Panc1 (cell line): ENCODE measurements at regions not wholly inside any gene's neighbourhood (a gene's known extent, or its start where the extent isn't known, plus 50 kb on each side); places are given as distances from the start of the nearest gene placed in this dataset.

ENCODE experiments used
- ATAC-seq: fragments of 200-7000 bp; cut with Tn5 transposase; 2 replicates; pipeline ENCODE4 v1.9.1; 2020; ENCODE audit warnings: mild to moderate bottlenecking, moderate library complexity
- BruUV-seq: library from RNA; stranded (reverse); fragments of 400-500 nt; replicated peaks from 2 replicates; lab custom pipeline; 2021; lab: Mats Ljungman, UMichigan
- CTCF ChIA-PET: fragments of 300-600 bp; sonication (Branson Sonifier 250); formaldehyde crosslinking; loops from one replicate; lab custom pipeline; 2022; ENCODE audit warnings: antibody characterized with exemption; lab: Charles Lee
- POLR2A ChIA-PET: fragments of 300-600 bp; sonication (Branson Sonifier 250); formaldehyde crosslinking; loops from one replicate; lab custom pipeline; 2022; ENCODE audit warnings: antibody characterized with exemption; lab: Charles Lee
- DNase-seq: peaks from one replicate; pipeline ENCODE4 v3.0.0-alpha.2; 2010; ENCODE audit warnings: low read depth, low spot score
- H3K27ac ChIP-seq: 2 replicates; pipeline ENCODE4 v1.5.1; 2011; ENCODE audit warnings: mild to moderate bottlenecking, low read length, inconsistent platforms
- H3K27me3 ChIP-seq: fragments of 200-500 bp; sonication (Bioruptor generic); 2 replicates; pipeline ENCODE4 v1.6.0; 2014; ENCODE audit warnings: low read length, inconsistent platforms; ENCODE audit not compliant: control insufficient read depth, insufficient read depth
- H3K36me3 ChIP-seq: fragments of 200-500 bp; sonication (Bioruptor generic); 2 replicates; pipeline ENCODE4 v1.5.1; 2014; ENCODE audit warnings: inconsistent platforms, mild to moderate bottlenecking, low read length, moderate library complexity; ENCODE audit not compliant: control insufficient read depth, insufficient read depth
- H3K4me1 ChIP-seq: 2 replicates; pipeline ENCODE4 v1.5.1; 2011; ENCODE audit warnings: inconsistent platforms, mild to moderate bottlenecking, low read length, moderate library complexity; ENCODE audit not compliant: control insufficient read depth, insufficient read depth
- H3K4me3 ChIP-seq, 2 experiments: 2 replicates each; pipeline ENCODE4 v1.5.1; 2011 to 2012; ENCODE audit warnings: low read depth in 2 of 2, low read length in 2 of 2, mild to moderate bottlenecking in 2 of 2, inconsistent platforms in 1 of 2, moderate library complexity in 1 of 2
- H3K9me3 ChIP-seq: fragments of 200-500 bp; sonication (Bioruptor generic); 2 replicates; pipeline ENCODE4 v1.5.1; 2014; ENCODE audit warnings: low read depth, mild to moderate bottlenecking, inconsistent platforms, low read length, moderate library complexity; ENCODE audit not compliant: control insufficient read depth, insufficient read depth
- POLR2AphosphoS5 ChIP-seq: IDR thresholded peaks from 2 replicates; pipeline ENCODE4 v1.6.1; 2012; ENCODE audit warnings: mild to moderate bottlenecking, low read depth, low read length, moderate library complexity
- SIN3A ChIP-seq: IDR thresholded peaks from 2 replicates; pipeline ENCODE4 v1.6.1; 2012; ENCODE audit warnings: low read depth, mild to moderate bottlenecking, low read length, moderate library complexity, borderline replicate concordance; ENCODE audit not compliant: insufficient read depth
- TCF7L2 ChIP-seq: IDR thresholded peaks from 2 replicates; pipeline ENCODE4 v1.6.1; 2011; ENCODE audit warnings: mild to moderate bottlenecking, low read depth, low read length, inconsistent platforms
- in situ Hi-C: cut with HindIII; loops from 2 replicates; pipeline ENCODE4 v1.10.0; 2016; ENCODE audit warnings: low sequenced_read_pairs, low pct_unique_long_range_greater_than_20kb
- intact Hi-C: fragments of 100-400 bp; cut with micrococcal nuclease; formaldehyde crosslinking; loops from one replicate; pipeline ENCODE4 v1.10.0; 2022; ENCODE audit not compliant: unreplicated experiment
- TF ChIP-seq, protein P1 (sequence below): fragments of 450-650 bp; IDR thresholded peaks from 2 replicates; pipeline ENCODE4 v1.5.1; 2017; ENCODE audit warnings: mild to moderate bottlenecking
- TF ChIP-seq, protein P2 (sequence below), 2 experiments: IDR thresholded peaks; 2 replicates each; pipeline ENCODE4 v1.6.1; 2011 to 2012; ENCODE audit warnings: low read depth in 2 of 2, control low read depth in 1 of 2, low read length in 1 of 2, mild to moderate bottlenecking in 1 of 2, moderate library complexity in 1 of 2; ENCODE audit not compliant: insufficient read depth in 1 of 2

DNA sequence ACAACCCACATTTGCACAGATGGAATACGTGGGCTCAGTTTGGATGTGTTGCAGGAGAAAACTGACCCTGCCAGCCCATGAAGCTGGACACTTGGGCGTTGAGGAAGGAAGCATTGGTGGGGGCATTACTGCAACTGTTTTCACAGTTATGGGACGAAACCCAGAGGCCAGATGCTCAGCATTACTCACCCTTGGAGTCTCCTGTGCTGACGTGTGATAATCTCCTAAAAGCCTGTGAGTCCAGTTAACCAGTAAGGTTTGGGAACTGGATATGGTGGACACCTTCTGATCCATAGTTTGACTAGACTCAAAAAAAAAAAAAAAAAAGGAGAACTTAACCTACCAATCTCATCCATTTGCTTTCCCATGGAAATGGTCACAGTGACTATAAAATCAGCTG, 52.8 kb upstream of the EGLN3 start:
- no peaks in the 10 kb centered on the region for H3K36me3 ChIP-seq
- H3K27me3 ChIP-seq: no peaks in the 10 kb centered on the region
- ChIA-PET POLR2A (no interaction called here), CTCF (no interaction called here)
- BruUV-seq: no TSS peak
- H3K9me3 ChIP-seq: no peaks in the 10 kb centered on the region
- intact Hi-C loops: no loop called here
- in situ Hi-C loops: no loop called here
- ATAC-seq (no peak), DNase-seq (no peak)
- TF ChIP-seq TCF7L2: no peak
- TF ChIP-seq SIN3A: no peak
- TF ChIP-seq, protein P1, sequence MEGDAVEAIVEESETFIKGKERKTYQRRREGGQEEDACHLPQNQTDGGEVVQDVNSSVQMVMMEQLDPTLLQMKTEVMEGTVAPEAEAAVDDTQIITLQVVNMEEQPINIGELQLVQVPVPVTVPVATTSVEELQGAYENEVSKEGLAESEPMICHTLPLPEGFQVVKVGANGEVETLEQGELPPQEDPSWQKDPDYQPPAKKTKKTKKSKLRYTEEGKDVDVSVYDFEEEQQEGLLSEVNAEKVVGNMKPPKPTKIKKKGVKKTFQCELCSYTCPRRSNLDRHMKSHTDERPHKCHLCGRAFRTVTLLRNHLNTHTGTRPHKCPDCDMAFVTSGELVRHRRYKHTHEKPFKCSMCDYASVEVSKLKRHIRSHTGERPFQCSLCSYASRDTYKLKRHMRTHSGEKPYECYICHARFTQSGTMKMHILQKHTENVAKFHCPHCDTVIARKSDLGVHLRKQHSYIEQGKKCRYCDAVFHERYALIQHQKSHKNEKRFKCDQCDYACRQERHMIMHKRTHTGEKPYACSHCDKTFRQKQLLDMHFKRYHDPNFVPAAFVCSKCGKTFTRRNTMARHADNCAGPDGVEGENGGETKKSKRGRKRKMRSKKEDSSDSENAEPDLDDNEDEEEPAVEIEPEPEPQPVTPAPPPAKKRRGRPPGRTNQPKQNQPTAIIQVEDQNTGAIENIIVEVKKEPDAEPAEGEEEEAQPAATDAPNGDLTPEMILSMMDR: no peak
- TF ChIP-seq, protein P2, sequence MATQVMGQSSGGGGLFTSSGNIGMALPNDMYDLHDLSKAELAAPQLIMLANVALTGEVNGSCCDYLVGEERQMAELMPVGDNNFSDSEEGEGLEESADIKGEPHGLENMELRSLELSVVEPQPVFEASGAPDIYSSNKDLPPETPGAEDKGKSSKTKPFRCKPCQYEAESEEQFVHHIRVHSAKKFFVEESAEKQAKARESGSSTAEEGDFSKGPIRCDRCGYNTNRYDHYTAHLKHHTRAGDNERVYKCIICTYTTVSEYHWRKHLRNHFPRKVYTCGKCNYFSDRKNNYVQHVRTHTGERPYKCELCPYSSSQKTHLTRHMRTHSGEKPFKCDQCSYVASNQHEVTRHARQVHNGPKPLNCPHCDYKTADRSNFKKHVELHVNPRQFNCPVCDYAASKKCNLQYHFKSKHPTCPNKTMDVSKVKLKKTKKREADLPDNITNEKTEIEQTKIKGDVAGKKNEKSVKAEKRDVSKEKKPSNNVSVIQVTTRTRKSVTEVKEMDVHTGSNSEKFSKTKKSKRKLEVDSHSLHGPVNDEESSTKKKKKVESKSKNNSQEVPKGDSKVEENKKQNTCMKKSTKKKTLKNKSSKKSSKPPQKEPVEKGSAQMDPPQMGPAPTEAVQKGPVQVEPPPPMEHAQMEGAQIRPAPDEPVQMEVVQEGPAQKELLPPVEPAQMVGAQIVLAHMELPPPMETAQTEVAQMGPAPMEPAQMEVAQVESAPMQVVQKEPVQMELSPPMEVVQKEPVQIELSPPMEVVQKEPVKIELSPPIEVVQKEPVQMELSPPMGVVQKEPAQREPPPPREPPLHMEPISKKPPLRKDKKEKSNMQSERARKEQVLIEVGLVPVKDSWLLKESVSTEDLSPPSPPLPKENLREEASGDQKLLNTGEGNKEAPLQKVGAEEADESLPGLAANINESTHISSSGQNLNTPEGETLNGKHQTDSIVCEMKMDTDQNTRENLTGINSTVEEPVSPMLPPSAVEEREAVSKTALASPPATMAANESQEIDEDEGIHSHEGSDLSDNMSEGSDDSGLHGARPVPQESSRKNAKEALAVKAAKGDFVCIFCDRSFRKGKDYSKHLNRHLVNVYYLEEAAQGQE (IDR thresholded peaks at IDR 0.05; ENCODE audit: insufficient read depth in 1 of 2, low read depth in 2 of 2, low read length in 1 of 2): no peak
- TF ChIP-seq POLR2AphosphoS5: no peak
- no peak overlapping the region for H3K4me3 ChIP-seq
- no peak overlapping the region for H3K27ac ChIP-seq
- H3K4me1 ChIP-seq: no peaks in the 10 kb centered on the region

DNA sequence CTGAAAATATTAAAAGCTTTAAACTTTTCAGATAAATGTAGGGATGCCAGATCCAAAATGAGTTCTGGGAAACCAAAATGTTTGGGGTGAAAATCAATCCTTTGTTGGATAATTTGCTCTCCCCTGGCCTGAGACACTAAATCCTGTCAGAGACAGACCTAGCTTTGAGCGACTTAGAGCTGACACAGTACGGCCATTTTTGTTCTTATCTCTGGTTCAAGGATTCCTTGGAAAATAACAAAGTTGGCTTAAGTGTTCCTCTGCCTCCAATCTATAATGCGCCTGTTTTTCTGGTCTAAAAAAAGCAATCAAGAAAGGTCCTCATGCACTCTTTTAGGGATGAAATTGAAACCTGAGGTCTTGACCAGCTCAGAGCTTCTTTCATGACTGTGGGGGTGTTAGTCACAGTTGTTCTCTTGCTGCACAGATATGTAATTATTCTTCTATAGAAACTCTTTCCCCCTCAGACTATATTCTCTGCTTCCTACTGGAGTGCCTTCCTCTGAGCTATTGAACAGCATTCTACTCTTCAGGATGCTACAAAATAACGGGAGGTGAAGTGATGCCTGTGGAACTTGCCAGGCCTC, 52.3 kb upstream of the EGLN3 start:
- Histone ChIP-seq H3K27me3 (no peaks in the 10 kb centered on the region), H3K9me3 (no peaks in the 10 kb centered on the region), H3K4me1 (no peaks in the 10 kb centered on the region), H3K4me3 (no peak overlapping the region), H3K27ac (no peak overlapping the region), H3K36me3 (no peaks in the 10 kb centered on the region)
- TF ChIP-seq, protein P1: no peak
- TF ChIP-seq TCF7L2 (no peak), SIN3A (no peak), POLR2AphosphoS5 (no peak)
- TF ChIP-seq, protein P2 (IDR thresholded peaks at IDR 0.05; ENCODE audit: insufficient read depth in 1 of 2, low read depth in 2 of 2, low read length in 1 of 2): no peak
- ChIA-PET CTCF (no interaction called here), POLR2A (interaction anchor here (0.7 kb wide), 2 partner anchors 29 to 321 kb away, joined by 4 to 5 read pairs; no protein-coding TSS in a partner anchor)
- intact Hi-C loops (no loop called here), in situ Hi-C loops (no loop called here)
- DNase-seq (no peak), ATAC-seq (no peak)
- no TSS peak for BruUV-seq
